ENCODE measurements at regions not wholly inside any gene's neighbourhood (a gene's known extent, or its start where the extent isn't known, plus 50 kb on each side); places are given as distances from the start of the nearest gene placed in this dataset.
A peak's percentile ranks its signal among the peaks of the same experiment; 100 is the strongest.
"Not testable (repeated sequence)": the region's sequence is repeated elsewhere in the genome, so short reads cannot be mapped to it uniquely, and the experiment has no call there.

DNA sequence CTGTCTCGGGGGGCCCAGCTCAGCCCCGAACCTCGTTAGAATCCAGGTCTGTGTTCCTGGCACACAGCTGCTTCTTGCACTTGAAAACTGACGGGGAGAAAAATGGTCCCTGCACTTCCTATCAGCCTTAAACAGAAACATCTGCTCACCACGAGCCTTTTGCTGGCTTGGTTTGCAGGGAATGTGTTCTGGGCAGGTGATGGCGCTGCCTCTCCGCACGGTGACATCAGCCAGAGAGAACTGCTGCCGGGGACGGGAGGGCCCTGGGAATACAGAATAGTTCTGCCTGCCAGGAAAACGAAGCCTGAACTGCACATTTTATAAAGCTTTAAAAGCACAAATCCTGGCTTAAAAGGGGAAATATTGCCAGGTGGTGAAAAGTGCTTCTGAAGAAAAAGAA is 622.5 kb downstream of the TYW1 start:
- DNase-seq (ENCODE audit: low spot score): no peak

DNA sequence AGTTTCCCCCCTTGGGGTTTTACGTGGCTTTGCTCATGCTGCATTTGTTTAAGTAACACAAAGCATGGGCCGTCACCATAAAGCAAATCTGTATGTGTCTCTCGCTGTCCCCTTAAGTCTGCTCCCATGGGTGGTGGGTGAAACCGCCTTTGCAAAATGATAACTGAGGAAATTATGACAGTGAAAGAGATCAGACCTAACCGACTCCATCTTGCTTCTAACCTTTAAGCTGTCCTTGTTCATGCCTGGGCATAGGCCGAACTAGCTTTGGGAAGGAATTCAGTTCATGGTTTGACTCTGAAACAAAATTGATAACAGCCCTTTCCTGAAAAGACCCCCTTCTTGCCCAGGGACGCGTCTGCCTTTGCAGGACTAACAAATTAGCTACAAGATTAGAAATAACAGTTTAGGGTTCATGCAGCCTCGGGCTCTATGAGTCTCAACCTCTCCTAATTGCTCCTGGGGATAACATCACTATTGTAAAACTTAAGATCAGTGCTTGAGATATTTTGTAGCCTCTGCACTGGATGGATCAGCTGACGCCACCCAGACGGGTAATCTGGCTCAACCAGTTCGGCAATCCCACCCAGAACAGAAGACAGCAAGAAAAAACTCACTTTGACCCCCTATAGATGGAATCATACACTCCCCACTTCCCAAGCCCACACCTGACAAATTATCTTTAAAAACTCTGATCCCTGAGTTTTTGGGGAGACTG is 623.7 kb downstream of the TYW1 start:
- no peak for DNase-seq (ENCODE audit: low spot score)

DNA sequence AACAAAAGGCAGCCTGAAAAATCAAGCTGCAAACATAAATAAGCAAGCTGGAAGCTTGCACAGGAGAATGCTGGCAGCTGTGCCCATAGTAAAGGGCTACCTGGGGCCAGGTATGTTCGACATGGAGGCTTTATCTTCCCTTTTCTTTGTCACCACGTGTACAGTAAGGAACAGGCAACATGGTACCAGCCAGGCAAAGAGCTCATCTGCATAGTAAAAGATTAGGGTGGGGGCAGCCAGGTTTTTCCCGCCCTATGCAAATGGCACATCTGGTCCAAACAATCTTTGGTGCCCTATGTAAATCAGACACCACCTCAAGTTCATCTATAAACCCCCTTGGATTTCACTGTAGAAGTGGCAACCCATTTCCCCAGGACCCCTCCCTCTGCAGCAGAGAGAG is 625.1 kb downstream of the TYW1 start:
- DNase-seq (ENCODE audit: low spot score): no peak

DNA sequence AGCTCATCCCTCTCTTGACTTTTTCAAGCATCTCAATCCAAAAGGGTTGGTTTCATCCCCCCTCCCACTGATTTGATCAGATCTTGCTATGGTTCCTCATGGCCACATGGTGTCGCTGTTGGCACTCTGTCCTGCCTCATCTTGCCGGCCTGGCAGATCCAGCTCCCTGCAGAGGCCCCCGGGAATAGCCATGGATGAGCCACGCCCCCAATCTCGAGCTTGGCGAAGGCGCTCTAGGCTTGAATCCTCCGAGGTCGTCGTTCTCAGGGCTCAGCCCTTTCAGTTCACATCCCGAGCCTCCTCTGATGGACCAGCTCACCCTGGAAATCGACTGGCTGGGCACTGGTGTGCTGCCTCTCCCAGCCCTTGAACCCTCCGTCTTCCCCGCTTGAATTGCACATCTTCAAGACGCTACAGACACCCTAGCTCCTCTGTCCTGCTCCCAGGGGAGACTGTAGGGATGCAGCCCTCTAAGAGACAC is 628.7 kb downstream of the TYW1 start:
- peak; percentile 84 for DNase-seq (ENCODE audit: low spot score)

DNA sequence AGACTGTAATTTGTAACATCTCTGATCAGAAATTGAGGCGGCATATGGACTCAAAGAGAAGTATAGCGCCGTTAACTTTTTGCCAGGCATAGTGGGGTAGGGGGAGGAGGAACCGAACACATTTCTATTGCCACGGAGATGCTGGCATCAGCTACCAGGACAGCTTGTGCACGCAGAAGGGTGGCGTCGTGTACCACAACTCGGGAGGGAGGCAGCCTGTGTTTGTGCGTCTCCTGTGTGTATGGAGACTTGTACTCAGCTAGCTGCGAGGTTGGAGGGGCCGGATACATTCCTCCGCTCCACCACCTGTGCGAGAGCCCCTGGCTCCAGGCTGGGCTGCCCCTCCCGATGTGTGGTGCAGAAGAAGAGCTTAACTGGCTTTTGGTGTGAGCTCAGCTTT is 634.8 kb downstream of the TYW1 start:
- DNase-seq (ENCODE audit: low spot score): no peak

DNA sequence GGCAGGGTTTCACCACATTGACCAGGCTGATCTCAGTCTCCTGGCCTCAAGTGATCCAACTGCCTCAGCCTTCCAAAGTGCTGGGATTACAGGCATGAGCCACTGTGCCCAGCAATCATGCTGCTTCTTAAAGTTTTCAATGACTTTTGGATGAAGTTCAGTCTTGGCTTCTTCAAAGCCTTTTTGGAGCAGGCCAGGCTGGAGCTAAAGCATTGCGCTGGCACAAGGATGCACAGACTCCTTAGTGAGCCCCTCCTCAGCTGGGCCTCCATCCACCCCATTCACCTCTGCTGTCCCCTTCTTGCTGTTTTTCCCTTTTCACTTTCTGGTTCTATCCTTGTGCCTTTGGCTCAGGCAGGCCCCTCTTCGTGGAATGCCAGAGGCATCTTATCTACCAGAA is 638.6 kb downstream of the TYW1 start:
- no peak for DNase-seq (ENCODE audit: low spot score)

DNA sequence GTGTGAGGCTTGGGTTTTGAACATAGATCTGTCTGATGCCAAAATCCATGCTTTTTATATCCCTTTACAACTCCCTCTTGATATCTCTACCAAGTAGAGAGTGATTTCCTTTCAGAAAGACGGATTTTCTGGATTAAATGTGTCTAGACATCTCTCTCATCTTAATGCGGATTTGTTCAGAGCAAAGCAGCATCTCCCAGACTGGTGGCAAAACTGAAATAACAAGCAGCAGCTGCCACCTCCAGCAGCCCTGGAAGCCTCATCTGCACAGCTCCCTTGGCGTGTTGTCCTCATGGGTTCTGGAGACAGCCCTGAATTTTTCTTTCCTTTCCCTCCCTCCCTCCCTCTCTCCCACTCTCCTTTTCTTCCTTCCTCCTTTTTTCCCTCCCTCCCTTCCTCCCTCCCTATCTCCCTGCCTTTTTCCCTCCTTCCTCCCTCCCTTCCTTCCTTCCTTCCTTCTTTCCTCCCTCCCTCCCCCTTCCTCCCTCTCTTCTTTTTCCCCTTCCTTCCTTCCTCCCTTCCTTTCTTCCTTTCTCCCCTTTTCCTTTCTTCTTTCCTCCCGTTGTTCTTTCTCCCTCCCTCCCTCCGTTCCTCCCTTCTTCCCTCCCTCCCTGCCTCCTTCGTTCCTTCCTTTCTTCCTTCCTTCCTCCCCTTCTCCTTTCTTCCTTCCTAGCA is 639.9 kb downstream of the TYW1 start:
- no peak for DNase-seq (ENCODE audit: low spot score)

DNA sequence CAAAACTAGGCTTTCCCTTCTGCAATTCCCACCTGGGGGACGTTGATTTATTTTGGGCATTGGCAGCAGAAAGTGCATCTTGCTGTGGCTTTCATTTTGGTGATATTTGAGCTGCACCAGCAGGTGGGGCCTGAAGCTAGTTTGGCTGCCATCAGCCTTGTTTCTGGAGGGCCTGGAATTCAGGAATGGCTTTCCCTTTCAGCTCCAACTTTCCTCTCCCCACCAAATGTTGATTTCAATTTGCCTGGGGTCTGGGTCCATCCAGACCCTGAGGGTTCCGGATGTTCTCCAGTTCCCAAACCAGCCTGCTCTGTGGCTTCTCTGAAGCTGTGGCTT is 640.4 kb downstream of the TYW1 start:
- peak; percentile 18 for DNase-seq (ENCODE audit: low spot score)

DNA sequence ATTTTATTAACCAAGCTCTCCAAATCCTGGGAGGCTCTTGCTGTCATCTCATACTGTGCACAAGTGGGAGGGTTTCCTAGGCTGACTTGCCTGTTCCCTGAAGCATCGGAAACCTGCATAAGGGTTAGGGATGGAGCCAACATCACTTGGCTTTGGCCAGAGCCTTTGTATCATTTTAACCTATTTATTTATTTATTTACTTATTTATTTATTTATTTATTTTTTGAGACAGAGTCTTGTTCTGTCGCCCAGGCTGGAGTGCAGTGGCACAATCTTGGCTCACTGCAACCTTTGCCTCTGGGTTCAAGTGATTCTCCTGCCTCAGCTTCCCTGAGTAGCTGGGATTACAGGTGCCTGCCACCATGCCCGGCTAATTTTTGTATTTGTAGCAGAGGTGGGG is 645.9 kb downstream of the TYW1 start:
- not testable (repeated sequence) for DNase-seq (ENCODE audit: low spot score)

DNA sequence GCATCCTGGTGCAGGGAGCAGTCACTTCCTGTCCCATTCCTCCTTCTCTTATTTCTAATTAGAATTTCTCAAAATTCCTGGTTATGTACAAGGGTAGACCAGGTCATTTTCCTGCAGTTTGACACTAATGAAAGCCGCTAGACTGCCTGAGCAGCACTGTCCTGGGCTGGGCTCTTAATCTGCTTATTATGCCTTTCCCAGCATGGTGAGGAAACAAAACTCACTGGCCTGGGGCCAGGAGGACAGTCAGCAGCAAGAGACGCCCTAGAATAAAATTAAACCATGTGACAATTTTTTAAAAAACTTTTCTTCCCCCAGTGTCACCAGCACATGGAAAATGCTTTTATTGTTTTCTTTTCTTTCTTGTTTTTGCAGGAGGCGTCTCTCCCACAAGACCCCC is 647.5 kb downstream of the TYW1 start:
- no peak for DNase-seq (ENCODE audit: low spot score)

DNA sequence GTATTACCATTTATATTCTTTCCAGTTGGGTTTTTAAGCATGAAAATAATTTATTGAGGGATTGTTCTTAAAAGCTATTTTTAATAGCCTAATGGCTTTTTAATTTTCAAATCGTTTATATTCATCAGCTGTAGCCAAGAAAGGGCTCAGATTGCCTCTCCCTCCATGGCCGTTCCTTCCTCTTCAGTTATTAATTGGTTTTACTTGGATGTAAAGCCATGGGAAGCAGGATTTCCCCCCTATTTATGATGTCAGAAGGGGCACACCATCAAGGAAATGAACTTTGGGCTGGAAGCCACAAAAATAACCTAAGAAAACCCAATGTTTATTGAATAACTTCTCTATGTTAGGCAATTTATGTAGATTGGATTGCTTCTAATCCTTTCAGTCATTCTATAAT is 656.3 kb downstream of the TYW1 start:
- DNase-seq (ENCODE audit: low spot score): no peak

DNA sequence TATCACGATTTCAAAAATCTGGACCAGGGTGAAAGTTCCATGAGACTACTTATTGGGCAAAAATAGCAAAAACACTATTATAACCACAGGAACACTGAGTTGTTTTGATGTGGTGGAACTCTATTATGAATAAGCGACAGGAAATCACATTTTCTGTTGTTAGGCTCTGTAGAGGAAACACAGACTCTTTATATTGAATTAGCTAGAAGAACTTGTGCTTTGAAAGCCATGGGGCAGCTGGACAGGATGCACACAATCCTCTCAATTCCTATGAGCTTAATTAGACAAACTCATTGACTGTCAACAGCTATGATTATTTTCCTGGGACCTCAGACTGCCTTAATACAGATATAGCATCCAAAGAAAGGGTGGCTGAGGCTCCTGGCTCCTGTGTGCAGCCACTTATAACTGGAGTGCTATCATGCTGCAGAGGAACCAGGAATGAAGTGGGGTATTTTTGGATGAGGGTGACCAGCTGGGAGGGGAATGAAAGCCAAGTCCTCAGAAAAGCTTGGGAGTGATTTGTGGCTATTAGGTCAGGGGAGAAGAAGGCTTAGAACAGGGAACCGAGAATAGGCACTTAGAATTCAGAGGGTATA is 657.3 kb downstream of the TYW1 start:
- no peak for DNase-seq (ENCODE audit: low spot score)

DNA sequence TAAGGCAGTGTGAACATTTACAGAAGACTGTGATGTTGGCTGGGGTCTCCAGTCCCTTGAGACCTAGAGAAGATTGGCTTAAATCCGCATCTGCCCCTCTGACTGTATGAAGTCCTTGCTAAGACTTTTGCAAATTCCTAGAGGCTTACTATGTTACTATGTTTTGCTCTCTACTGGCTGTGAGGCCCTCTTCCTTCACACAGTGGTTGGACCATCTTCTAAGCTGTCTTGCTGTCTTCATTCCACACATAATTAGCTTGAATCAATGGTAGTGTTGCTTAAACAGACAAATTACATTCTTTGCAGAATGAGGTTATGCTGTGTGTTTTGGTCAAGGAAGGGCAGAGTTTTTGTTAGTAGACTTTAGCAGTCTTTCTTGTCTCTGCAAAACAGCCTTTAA is 658.0 kb downstream of the TYW1 start:
- DNase-seq (ENCODE audit: low spot score): no peak

DNA sequence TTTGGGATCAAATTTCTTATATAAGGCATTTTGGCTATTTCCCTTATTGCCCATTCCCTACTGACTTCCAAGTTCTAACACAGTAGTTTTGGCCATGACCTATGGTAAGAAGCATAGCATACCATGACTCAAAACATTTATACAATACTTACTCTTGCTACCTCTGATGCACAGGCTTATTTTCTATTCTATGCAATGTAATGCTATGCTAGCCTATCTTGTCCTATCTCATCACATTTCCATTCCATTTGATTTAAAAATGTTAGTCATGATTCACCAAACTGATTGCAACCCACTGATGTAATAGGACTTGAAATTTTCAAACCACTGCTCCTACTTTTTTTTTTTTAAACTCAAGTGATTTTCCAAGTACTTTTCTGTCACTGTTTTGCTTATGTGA is 658.5 kb downstream of the TYW1 start:
- DNase-seq (ENCODE audit: low spot score): no peak

DNA sequence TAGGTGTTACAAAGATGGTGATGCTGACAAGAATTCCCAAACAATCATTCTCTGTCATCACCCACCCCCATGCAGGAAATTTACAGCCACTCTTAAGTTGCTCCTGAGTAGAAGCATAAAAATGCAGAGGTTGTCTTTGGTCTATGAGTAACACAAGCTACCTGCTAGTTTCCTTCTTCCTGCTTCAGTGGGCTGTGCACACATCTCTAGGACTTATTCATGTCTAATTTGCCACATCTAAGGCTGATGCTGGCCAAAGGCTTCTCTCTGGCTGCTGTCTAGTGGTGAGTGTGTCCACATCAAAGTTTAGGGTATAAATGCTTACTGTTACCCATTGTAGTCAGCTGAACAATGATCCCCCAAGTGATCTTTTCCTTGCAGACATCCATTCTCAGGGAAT is 662.5 kb downstream of the TYW1 start:
- DNase-seq (ENCODE audit: low spot score): no peak

DNA sequence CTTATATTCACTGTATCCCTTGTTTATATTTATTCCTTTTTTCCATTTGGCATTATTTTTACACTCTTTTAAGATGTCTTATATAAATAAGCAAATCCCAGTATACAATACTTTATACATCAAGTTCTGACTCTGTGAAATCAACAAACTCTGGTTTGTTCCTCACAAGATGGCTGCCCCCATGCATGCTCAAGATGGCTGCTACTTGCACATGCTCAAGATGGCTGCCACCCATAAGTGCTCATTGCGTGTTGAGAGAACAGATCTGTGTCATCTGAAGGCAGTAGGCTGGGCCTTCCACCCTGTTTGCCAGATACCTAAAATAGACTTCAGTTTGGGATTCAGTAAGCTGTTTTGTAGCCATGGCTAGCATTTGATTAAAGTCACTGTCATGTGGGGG is 666.2 kb downstream of the TYW1 start:
- no peak for DNase-seq (ENCODE audit: low spot score)

DNA sequence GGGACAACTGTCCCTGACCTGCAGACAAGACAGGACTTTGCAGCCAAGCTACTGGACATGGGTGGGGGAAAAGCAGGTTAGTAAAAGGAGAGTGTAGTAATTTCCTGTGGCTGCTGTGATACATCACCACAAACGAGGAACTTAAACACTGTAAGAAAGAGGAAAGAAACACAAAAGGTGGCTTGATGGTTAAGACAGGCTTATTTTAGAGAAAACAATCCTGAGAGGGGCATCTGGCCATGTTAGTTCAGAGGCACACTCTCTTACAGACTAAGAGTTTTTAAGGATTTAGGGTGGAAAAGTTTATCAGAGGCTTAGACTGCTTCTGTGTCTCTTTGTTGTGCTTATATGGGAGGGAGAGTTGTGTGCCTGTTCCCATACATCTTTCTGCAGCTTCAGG is 667.0 kb downstream of the TYW1 start:
- no peak for DNase-seq (ENCODE audit: low spot score)

DNA sequence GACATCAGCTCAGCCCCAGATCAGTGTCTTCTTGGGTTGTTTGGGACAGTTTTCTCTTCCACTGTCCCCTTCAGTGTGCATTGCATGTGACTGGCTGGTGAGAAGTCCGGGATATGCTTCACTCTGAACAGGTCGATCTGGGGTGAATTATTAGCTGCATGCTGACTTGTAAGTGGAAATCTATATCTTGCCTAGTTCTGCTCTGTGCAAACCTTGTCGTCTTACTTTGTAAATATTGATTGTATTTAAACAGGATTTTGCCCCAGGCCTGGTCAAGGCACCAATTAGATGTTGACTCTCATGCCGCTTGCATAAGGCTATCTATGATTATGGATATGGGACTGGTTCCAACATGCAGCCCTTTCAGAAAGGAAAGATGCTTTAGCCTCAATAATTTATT is 669.7 kb downstream of the TYW1 start:
- DNase-seq (ENCODE audit: low spot score): not testable (repeated sequence)

DNA sequence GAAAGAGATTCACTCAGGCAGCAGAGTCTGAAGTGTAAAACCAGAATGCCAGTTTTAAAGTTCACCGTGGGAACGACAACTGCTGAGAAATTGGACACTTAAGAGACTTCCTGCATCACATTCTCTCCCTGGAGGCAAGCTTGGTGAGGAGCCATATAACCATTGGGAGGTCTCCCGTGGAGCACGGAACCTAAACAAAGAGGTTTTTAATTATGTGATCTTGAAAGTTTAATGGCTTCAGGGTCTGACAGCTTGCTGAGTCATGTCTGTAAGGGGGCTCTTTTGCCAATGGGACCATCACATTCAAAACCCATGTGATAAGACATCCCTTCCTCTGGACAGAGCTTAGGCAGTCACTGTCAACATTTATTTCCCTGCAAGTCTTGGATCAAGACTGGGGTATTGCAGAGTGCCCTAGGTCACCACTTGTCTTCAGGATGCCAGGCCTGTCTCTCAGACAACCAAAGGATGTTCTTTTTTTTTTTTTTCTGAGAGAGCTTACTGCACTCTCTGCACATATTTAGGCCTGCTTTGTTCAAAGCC is 674.4 kb downstream of the TYW1 start:
- peak; percentile 71 for DNase-seq (ENCODE audit: low spot score)

DNA sequence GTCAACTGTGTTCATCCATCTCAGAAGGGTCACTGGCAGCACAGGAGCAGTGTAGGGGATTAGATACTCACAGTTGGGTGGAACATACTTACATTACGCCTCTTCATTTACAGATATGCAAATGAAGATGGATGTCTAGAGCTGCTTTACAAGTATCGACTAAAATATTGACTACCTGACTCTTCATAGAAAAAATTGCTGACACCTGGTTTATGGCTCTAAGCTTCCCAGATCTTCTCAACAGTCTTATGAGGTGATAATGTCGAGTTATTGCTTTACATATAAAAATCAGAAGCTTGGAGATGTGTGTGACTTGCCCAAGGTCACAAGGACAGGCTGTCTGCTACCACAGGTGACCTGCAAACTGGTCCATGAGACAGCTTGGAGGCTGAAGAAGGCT is 677.2 kb downstream of the TYW1 start:
- DNase-seq (ENCODE audit: low spot score): no peak

DNA sequence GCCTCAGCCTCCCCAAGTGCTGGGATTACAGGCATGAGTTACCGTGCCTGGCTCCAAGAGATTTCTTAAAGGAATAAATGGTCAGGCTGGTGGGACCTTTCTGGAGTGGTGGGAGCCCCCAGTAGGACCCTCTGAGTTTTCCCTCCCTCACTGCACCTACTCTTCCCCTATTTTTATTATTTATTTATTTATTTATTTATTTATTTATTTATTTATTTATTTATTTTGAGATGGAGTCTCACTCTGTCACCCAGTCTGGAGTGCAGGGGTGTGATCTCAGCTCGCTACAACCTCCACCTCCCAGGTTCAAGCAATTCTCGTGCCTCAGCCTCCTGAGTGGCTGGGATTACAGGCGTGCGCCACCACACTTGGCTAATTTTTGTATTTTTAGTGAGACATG is 678.2 kb downstream of the TYW1 start:
- DNase-seq (ENCODE audit: low spot score): not testable (repeated sequence)

DNA sequence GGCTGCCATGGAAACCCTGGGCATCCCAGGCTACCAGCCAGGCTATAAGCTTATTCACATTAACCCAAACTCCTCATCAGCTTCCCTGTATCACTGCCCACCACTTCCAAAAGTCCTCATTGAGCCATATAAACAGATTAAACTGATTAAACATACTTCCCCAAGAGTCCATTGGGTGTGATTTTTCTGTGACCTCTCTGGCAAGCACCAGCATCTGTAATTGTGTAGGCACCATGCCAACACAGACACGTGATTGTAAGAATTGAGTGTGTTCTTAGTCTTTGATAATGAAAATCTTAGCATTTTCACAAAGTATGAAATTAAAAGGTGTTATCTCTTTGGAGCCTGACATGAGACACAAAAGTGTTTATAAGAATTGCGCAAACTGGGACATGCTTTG is 679.3 kb downstream of the TYW1 start:
- DNase-seq (ENCODE audit: low spot score): no peak

DNA sequence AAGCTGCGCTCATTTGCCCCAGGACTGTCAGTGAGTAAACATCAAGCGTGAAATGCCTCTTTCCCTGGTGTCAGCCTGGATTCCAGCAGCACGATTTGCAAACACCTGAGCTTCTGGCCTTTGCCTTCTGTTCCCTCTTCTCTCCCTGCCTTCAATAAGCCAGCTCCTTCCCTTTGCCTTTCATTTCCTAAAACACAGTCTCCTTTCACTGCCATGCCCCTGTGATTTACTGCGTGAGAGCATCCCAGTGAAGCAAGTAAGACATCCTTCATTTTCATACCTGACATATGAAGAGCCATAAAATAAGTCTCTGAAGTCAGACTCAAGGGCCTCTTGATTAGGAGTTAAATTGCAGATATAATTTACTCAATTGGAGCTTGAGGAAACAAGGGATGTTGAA is 681.8 kb downstream of the TYW1 start:
- no peak for DNase-seq (ENCODE audit: low spot score)

All from A172 (cell line).